ENCODE measurements at regions not wholly inside any gene's neighbourhood (a gene's known extent, or its start where the extent isn't known, plus 50 kb on each side); places are given as distances from the start of the nearest gene placed in this dataset.

DNA sequence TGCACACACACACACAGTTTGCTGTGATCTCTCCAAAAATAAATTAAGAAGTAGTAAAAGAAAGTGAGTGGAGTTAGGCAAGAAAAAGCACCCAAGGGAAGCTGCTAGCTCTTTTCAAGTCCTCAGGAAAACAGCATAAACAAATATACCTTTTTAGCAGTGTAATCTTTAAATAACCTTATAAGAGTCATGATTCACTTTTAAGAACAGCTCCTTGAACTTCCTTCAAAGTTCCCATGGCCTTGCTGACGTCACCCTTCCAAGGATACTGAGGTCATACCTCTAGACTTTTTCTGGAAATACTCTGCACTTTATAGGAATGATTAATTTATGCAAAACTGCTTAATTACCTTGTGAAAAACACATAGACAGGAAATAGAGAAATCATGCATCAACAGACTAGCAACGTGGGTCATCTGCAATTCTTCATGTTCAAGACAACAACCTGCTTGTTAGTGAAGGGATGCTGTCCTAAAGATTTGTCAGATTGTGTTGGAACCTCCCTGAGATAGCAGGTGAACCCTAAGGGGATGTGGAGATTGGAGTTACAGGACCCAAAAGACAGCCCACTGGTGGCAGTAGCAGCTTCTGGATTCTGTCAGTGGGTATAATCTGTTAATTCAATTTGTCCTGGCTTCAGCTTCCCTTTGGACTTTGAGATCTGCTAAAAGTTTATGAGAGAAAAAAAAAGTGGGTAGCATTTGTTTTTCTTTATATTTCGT is 229.0 kb downstream of the ELAVL2 start:
- in situ Hi-C loops (cut with MboI; ENCODE audit: low sequenced_read_pairs) (no loop called here), intact Hi-C loops (cut with micrococcal nuclease) (no loop called here), dilution Hi-C loops (cut with HindIII; ENCODE audit: low sequenced_read_pairs, unreplicated experiment) (no loop called here)
- Histone ChIP-seq H3K9ac (ENCODE audit: low read depth, low read length) (no peak overlapping the region), H2AK9ac (replicated peaks; ENCODE audit: low read depth, low read length, poor library complexity) (no peak overlapping the region), H3K4ac (ENCODE audit: low read depth, low read length) (no peak overlapping the region), H2BK15ac (ENCODE audit: low read depth, low read length) (no peak overlapping the region), H3K4me1 (ENCODE audit: control insufficient read depth, insufficient read depth, low read length) (no peaks in the 10 kb centered on the region), H2BK20ac (ENCODE audit: low read depth, low read length) (no peak overlapping the region), H3K4me2 (ENCODE audit: low read depth, low read length) (no peak overlapping the region), H3K4me3 (ENCODE audit: insufficient read depth, low read depth, low read length) (no peak overlapping the region), H3K79me1 (ENCODE audit: low read depth in 1 of 2, low read length in 2 of 2) (no peaks in the 10 kb centered on the region), H2BK120ac (ENCODE audit: low read depth, low read length) (no peak overlapping the region), H2BK5ac (ENCODE audit: low read depth, low read length, poor library complexity, severe bottlenecking) (no peak overlapping the region), H3K9me3 (ENCODE audit: control insufficient read depth, insufficient read depth, low read length) (peaks cover 2% of the 10 kb centered on the region), H3K27me3 (ENCODE audit: control insufficient read depth, insufficient read depth, low read length) (no peaks in the 10 kb centered on the region), H3K36me3 (ENCODE audit: control insufficient read depth, insufficient read depth, low read length) (no peaks in the 10 kb centered on the region), H4K8ac (ENCODE audit: low read depth in 2 of 2, low read length in 2 of 2) (no peak overlapping the region), H2AK5ac (ENCODE audit: low read depth, low read length) (no peak overlapping the region), H4K20me1 (ENCODE audit: insufficient read depth, low read length) (no peaks in the 10 kb centered on the region), H3K14ac (replicated peaks; ENCODE audit: low read depth, low read length) (no peak overlapping the region), H3K27ac (ENCODE audit: insufficient read depth, low read length) (no peak overlapping the region), H4K91ac (ENCODE audit: insufficient read depth, low read depth, low read length) (no peak overlapping the region), H3K23ac (ENCODE audit: low read depth, low read length) (no peak overlapping the region), H3K18ac (ENCODE audit: low read depth, low read length) (no peak overlapping the region), H4K5ac (ENCODE audit: low read depth, low read length) (no peak overlapping the region), H2AFZ (replicated peaks; ENCODE audit: low read length, poor library complexity) (no peak overlapping the region), H3K9me1 (ENCODE audit: insufficient read depth, low read length) (no peaks in the 10 kb centered on the region), H3K56ac (ENCODE audit: extremely low read depth, insufficient read depth, low read length) (no peak overlapping the region)
- DNase-seq (no peak), ATAC-seq (ENCODE audit: low read depth) (no peak)
- WGBS, 2 experiments (ENCODE audit: extremely low coverage in 2 of 2, insufficient read length in 1 of 2): no CpG with 5 or more reads among the region's 3 CpGs
- ChIA-PET CTCF (no interaction called here), POLR2A (ENCODE audit: unreplicated experiment) (no interaction called here)
- no TSS peak for BruUV-seq (replicated peaks)
- TF ChIP-seq, protein P1, sequence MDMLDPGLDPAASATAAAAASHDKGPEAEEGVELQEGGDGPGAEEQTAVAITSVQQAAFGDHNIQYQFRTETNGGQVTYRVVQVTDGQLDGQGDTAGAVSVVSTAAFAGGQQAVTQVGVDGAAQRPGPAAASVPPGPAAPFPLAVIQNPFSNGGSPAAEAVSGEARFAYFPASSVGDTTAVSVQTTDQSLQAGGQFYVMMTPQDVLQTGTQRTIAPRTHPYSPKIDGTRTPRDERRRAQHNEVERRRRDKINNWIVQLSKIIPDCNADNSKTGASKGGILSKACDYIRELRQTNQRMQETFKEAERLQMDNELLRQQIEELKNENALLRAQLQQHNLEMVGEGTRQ (IDR thresholded peaks at IDR 0.05; ENCODE audit: low read depth, low read length): no peak
- no peak for TF ChIP-seq SMC3 (IDR thresholded peaks at IDR 0.05; ENCODE audit: low read depth, low read length)
- no peak for TF ChIP-seq CHD1 (IDR thresholded peaks at IDR 0.05; ENCODE audit: low read depth, low read length)
- TF ChIP-seq BHLHE40 (IDR thresholded peaks at IDR 0.05; ENCODE audit: low read depth, low read length): no peak
- no peak for TF ChIP-seq MAFK (IDR thresholded peaks at IDR 0.05; ENCODE audit: low read depth, low read length)
- TF ChIP-seq, protein P2, sequence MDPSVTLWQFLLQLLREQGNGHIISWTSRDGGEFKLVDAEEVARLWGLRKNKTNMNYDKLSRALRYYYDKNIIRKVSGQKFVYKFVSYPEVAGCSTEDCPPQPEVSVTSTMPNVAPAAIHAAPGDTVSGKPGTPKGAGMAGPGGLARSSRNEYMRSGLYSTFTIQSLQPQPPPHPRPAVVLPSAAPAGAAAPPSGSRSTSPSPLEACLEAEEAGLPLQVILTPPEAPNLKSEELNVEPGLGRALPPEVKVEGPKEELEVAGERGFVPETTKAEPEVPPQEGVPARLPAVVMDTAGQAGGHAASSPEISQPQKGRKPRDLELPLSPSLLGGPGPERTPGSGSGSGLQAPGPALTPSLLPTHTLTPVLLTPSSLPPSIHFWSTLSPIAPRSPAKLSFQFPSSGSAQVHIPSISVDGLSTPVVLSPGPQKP (IDR thresholded peaks at IDR 0.05; ENCODE audit: borderline replicate concordance, low read depth, low read length): no peak
- no peak for TF ChIP-seq RCOR1 (IDR thresholded peaks at IDR 0.05; ENCODE audit: insufficient replicate concordance, low read length)
- TF ChIP-seq NFE2L2 (IDR thresholded peaks at IDR 0.05; ENCODE audit: low read depth, low read length): no peak
- TF ChIP-seq MXI1 (IDR thresholded peaks at IDR 0.05; ENCODE audit: borderline replicate concordance, low read depth, low read length): no peak
- TF ChIP-seq FOS (IDR thresholded peaks at IDR 0.05; ENCODE audit: low read depth, low read length): no peak
- TF ChIP-seq RFX5 (IDR thresholded peaks at IDR 0.05; ENCODE audit: low read depth, low read length): no peak
- no peak for TF ChIP-seq POLR2A (IDR thresholded peaks at IDR 0.05; ENCODE audit: low read depth, low read length)
- TF ChIP-seq CEBPB (IDR thresholded peaks at IDR 0.05; ENCODE audit: low read depth, low read length): no peak

Measured in IMR-90 (cell line).